Activated T-cell treated with anti-CD3 and anti-CD28 coated beads, Interleukin-2, amount 50 U/mL, for 48 hours (primary cell): ENCODE measurements at regions not wholly inside any gene's neighbourhood (a gene's known extent, or its start where the extent isn't known, plus 50 kb on each side); places are given as distances from the start of the nearest gene placed in this dataset.
A peak's percentile ranks its signal among the peaks of the same experiment; 100 is the strongest.

Experiments used
- DNase-seq, 2 experiments: peaks; one replicate each; pipeline ENCODE4 v3.0.0-alpha.2; 2020

DNA sequence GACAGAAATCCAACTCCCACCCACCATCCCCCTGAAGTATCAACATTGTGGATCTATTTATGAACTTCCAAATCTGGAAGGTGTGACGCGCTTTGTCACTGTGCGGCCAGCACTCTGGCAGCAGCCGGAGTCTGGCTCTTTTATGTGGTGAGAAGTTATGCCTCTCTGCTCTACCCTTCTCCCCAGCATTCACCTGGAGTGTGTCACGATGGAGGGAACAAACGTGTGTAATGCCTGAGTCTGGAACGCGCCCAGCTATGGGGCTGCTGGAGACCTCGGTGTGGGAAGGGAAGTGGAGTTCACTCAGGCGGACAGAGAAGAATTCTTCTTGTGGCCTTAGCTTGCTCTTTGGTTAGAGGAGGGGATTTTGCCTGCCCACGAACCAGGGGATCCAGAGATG is 222.1 kb upstream of the RPL34 start:
- DNase-seq: no peak

DNA sequence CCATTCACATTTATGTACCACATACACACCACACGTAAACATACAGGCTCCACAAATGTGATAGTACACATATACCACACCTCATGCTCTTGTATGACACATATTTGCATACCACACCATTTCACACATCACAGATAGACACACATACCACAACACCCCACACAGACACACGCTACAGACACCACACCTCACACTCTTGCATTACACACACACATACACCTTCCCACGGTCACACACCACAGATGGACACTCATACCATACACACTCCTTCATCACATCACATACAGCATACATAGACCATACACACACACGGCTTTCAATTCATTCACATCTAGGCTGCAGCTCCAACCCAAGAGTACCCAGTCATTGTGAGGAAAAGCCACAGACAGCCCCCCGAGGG is 222.5 kb upstream of the RPL34 start:
- DNase-seq: no peak

DNA sequence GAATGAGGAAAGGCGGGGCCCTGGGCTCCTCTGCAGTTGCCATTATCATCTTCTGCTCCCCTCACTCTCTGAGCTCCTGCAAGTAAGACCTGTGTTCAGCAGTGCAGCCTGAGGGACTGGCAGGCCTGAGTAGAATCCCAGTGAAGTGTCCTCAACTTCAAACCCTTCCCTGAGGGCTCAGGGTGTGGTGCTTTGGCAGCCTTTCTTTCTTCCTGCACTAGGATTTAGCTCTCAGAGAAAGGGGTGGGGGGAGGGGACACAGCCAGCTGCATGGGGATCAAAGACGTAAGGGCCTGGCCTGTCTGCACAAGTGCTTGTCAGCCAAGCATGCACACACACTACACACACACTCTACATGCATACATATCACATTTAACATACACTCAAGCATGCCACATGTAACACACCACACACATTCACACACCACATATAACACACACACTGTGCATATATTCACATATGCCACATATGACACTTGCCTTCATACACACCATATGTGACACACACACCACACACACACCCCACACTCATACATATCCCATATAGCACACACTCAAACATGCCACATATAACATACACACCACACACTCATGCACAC is 223.4 kb upstream of the RPL34 start:
- no peak for DNase-seq

DNA sequence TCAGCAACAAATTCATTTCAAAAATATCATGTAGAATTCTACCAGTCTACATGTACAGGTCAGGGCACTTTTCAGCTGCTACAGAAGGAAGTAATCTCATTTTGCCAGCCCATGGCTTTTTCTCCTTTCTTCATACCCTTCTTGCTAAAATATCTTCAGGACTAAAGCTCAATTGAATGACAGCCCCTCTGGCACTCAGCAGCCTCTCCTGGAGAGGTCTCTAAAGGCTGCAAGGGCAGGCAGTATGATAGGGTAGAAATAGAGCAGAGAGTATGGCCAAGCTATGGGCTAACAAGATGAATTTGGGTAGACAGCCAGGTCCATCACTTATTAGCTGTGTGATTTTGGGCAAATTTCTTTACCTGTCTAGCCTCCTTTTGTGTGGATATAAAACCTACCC is 224.6 kb upstream of the RPL34 start:
- DNase-seq: no peak

DNA sequence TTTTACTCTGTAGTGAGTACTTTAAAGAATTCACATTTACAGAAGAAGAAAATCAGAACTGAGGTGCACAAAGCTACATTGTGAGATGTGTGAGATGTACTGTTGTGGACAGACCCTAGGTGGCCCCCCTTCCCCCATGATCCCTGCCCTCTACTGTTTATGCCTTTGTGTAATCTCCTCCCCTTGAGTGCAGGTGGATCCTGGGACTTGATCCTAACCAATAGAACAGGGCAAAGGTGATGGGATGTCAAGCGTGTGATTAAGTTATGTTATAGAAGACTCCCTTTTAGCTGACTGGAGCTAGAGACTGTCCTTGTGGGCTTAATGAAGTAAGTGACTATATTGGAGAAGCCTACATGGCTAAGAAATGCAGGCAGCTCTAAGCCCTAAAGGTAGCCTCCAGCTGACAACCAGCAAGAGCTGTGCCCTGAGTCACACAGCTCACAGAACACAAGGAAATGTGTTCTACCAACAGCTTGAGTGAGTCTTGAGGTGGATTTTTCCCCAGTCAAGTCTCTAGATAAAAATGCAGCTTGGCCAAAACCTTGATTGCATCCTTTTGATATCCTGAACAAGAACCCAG is 225.2 kb upstream of the LEF1 start:
- DNase-seq: no peak

DNA sequence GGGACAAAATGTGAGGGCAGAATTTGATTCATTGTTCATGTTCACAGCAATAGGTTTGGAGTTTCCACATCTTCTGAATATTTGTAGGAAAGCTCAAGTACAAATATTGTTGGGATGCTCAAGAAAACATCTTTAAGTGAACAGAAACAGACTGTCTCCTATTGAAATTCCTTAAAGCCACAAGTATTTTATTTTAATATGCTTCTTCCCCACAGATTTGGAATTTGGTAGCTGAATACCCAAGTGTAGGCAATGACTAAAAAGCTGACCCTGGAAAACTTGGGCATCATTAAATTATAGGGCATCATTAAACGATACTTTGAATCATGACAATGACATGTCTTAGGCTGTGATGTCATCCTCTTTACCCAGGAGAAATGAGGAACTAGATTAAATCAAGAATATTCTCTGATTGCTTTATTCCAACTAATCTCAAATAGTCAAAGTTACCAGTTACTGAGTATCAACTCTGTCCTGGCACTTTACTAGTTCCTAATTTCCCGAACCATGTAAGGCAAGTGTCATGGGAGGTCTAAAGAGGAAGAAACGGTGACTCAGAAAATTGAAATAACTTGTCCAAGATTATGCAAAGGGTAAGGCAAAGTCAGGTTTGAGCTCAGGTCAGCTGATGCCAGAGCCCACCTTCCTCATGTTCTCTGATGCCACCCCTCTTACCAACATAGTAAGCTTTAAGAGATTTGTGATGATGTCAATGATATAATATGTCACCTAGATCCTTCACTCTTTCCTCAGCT is 223.1 kb upstream of the LEF1 start:
- DNase-seq: no peak

DNA sequence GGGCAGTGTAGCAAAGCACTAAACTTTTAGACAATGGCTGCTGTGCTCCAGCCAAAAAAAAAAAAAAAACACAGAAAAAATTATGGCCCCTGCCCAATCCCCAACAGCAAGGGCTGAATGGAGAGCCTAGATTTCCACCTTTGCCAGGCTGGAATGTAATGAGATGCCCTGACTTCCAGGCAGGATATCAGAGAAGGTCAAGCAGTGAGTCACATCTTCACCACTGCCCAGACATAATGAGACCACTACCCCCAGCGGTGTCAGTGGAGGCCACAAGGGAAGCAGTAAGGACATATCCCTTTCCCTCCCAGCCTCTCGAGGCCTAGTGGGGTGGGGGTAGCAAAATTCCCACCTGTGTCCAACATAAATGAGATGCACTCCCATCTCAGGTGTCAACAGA is 216.3 kb upstream of the LEF1 start:
- no peak for DNase-seq

DNA sequence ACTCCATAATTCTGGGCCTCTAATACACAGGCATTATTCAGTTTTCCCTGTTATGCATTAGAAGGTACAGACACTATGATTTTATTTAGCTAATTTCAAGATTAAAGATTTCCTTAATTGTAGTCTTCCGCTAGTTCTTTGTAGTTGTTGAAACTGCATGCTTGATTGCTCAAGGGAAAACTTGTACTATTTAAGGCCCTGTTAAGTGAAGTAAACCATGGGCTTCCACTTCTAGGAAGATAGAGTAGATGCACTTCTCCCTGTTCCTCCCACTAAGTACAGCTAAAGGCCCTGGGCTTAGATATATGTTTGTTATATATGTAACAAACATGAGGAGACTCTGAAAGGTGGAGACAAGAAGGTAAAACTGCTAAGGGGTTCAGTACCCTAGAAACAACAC is 215.8 kb upstream of the LEF1 start:
- no peak for DNase-seq

DNA sequence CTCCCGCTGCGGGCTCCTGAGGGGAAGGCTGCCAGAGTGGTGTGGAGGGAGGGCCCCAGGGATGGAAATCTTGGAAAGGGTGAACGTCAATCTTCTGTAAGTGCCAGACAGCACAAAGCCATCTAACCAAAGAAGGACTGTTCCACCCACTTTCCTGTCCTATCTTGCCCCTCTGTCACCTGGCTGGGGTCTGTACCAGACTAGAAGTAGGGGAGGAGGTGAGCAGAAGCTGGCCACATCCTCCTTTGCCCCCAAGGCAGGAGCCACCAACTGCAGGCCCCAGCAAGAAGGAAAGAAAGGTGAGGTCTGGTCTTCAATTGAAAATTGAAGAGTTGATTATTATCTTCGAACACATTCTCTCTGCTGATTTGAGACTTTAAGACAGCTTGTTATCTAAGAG is 214.4 kb upstream of the LEF1 start:
- DNase-seq: no peak

DNA sequence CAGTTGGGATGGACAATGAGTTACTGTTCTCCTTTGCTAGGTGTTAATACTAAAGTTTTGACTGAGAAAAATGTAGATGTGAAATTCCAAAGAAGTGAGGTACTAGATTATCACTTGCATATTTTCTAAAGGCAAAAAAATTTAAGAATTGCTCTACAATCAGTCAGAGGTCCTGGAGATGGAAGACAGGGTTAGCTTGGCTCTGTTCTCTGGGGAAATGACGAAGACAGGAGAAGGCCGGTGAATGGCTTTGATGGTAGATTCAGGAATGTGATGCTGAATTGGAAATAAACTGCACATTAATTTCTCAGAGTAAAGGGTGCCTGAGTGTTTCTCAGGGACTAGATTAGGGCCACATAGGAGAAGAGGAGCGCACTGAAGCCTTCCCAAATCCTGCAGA is 214.0 kb upstream of the LEF1 start:
- DNase-seq: no peak

DNA sequence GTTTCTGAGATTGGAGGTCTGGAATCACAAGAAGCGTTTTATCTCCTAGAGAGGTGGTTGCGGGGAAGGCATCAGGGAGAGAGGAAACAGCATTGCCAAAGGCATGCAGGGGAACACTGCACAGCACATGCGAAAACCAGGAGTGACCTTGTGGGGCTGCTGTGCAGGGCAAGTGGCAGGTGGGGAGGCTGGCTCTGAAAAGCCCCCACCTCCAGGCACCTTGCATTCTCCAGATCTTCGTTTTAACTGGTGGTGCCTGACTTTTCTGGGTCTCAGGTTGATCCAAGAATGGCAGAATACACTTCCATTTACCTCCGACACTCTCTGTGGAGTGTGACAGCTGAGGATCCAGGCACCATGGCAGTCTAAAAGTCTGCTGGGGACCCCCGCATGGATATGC is 209.4 kb upstream of the LEF1 start:
- DNase-seq: no peak

DNA sequence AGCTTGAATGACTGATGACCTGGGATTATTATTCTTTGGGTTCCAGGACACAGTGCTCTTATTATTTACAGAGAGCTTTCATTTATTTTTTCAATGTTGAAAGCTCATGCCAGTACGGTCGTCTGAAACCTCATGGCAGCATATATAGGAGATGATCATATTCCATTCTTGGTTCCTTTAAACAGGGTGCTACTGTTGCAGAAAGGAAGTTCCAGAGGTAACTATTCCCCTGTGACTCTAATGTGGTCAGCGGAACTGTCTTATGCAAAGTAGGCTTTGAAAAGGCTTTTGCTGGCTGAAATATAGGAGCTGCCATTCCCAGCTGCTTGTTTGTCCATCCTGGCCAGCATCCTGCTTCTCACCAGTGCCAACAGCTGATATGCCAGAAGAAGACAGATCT is 208.3 kb upstream of the LEF1 start:
- no peak for DNase-seq

DNA sequence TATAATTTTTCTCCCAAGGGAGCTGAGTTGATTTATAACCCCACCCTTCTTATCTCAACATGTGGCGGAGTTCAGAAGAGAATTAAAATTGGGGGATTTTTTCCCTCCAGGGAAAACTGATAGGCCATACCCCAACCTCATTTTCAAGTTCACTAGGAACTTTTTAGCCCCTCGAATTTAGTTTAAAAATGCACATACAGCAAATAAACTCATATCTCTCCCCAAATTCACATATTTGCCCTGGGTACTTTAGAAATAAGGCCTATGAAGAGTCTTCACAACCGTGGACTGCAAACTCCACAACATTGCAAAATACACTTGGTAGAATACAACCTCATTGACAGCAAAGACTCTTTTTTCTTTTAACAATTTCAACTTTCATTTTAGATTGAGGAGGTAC is 206.7 kb upstream of the LEF1 start:
- no peak for DNase-seq

DNA sequence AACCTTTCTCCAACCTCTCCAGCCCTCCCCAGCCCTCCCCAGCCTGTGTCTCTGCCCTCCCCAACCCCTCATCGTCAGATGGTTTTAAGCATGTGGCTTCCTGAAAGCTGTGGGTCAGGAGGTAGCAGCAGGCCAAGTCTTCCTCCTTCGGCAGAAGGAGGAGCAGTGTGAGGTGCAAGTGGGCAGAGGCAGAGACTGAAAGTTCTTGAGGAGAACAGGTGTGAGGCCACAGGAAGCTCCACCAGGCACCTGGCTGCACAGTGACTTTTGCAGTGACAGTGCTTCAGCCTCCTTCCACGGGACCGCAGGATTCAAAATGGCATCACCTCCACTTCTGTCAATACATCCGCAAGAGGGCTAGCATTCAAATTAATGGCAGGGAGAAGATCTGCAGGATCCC is 203.9 kb upstream of the LEF1 start:
- DNase-seq: peak in 1 of 2 experiments; percentile 41

DNA sequence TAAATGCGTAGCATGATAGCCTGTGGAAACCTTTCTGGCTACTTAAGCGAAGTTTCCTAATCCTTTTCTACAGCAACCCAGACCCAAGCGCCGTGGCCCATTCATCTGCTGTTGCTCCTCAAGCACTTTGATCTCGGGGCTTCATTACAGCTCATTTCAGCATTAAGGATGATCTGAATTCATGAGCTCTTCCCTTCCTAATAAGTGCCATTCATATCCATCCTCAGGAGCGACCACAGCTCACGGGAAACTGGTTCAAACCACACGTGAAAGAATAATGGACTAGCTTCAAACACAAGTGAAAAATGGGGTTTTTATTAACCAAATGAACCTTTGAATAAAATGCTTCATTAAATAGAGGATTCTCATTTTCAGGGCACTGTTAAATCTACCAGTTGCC is 202.6 kb upstream of the LEF1 start:
- no peak for DNase-seq

DNA sequence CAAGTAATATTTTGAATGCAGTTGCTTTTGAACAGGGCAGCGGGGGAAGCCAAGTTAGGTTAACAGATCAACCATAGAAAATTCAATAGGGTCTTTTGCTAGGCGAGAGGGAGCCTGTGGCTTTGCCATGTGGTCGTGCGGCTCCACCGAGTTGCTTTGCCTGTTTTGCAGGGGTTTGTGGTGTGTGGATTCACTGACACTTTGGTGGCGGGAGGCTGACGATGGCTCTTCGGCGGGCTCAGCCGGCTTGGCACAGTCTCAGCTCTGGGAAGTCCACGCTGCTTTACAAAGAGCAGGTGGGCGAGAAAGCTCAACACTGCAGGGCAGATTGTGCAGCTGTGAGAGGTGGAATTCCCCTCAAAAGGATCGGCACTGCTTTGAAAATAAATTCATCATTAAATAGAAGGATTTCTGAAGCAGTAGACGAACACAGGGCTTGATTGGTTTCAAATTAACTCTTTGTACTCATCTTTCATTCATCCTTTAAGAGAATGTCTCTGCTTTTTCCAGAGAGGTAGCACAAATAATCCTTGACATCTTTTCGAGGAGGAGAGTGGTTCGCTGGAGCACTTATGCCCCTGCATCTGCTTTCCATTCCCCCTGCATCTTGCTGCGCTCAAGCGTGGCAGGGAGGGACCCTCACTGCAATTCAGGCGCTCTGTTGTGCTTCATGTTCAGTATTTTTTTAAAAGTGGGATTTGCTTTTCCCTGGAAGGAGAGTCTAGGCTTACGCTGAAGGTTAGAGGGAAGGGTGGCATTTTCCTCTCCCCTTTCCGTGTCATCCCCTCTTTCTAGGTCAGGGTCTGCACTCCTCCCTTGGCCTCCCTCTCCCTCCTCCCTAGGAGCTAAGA is 201.8 kb upstream of the LEF1 start:
- peak; percentile 45 to 56 for DNase-seq

DNA sequence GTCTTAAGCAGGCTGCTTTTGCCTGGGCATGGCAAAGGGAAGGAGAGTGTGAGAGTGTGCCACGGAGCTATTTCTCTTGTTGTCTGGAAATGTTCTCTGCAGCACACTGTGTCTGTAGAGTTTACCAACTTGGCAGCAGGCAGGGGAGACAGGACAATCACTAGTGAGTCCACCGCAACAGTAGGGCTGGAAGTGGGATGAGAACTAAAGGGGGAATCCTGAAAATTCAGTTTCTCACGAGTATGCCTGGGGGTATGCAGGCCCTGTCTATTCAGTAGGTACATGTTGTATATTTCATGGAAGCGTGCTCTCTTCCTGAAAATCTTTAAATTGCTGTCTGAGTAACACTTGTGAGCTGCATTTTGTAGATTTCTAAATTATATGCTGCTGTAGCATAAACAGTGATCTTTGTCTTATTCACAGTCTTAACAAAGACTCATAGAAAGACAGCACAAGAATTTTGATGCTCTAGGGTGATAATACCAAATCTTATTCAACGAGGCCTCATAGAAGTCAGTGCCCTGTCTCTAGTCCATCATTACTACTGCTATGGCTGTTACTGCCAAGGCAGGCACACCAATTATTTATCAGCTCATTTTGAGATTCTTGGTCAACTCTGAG is 200.4 kb upstream of the LEF1 start:
- DNase-seq: no peak

DNA sequence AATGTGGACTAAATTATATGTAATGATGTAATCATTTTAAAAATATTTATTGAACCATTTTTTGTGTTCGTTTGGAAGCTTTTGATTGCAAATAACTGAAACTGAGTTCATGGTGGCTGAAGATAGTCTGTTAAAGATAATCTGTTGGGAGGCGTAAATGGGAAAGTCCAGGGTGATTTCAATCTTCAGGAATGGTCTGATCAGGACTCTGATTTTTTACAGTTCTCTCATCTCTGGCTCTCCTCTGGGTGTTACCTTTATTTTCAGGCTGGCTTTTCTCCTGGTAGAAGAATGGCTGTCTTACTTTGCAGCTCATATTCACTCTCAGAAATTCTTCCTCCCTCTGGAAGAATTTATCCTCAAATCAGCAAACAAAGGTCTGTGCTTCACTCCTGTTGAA is 199.0 kb upstream of the LEF1 start:
- no peak for DNase-seq

DNA sequence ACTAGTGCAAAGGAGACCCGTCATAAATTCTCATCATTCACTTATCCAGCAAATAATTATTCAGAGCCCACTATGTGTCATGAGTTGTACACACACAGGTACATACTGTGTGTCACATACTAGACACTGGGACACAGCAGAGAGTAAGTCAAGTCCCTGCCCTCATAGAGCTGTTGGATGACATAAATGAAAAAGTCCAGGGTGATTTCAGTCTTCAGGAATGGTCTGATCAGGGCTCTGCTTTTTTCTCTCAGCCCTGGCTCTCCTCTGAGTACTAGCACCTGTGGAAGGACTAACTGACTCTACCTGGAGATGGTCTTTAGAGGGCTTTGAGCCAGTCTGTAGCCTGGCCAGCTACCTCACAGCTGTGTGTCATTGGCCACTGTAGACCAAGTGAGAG is 198.0 kb upstream of the LEF1 start:
- no peak for DNase-seq

DNA sequence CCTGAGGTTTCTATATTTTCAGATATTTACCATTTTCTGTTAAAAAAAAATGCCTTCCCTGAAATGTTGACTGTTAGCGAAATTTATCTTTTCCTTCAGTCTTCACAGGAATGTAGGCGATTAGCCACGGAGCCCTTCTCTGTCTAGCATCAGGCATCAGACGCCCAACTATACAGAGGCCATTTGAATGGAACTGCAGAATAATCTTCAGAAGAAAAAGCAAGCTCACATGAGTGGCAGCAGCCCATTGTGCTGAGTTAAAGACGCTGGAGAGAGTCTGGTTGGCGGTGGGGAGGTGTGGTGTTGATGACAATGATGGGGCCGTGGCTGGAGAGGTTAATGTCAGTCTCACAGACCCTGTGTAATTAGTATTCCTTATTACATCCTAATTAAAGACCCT is 196.8 kb upstream of the LEF1 start:
- no peak for DNase-seq

DNA sequence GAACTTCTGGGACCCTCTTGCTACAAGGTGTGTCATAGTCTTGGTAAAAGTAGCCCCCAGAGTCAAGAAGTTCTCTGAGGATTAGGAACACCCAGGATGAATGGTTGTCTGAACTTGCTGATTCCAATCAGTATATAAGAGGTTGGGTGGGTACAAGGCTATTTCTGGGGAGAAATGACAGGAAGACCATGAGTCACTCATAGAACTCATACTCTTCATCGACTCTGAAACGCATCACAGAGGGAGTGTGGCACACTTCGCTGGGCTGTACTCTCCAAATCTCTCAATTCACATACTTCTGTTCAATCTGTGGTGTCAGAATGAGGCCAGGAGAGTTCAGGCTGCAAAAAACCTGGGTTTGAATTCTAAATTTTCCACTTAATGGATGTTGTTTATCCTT is 193.2 kb upstream of the LEF1 start:
- DNase-seq: no peak

DNA sequence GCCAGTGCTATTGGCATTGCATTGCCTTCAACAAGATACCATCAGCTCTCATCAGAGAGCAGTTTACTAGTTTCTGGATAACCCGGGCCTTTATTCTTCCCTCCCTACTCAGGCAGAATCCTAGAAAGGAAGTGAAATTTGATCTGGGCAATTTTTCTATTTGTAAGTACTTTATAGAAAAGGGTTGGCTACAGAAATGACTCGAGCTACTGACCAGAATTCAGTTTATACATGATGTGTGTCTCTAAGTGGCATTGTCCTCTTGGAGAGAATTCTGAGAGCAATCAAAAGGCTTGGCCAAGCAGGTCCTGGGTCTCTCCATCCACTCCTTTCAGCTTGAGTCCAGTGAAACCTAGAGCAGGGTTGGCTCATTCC is 192.7 kb upstream of the LEF1 start:
- no peak for DNase-seq

DNA sequence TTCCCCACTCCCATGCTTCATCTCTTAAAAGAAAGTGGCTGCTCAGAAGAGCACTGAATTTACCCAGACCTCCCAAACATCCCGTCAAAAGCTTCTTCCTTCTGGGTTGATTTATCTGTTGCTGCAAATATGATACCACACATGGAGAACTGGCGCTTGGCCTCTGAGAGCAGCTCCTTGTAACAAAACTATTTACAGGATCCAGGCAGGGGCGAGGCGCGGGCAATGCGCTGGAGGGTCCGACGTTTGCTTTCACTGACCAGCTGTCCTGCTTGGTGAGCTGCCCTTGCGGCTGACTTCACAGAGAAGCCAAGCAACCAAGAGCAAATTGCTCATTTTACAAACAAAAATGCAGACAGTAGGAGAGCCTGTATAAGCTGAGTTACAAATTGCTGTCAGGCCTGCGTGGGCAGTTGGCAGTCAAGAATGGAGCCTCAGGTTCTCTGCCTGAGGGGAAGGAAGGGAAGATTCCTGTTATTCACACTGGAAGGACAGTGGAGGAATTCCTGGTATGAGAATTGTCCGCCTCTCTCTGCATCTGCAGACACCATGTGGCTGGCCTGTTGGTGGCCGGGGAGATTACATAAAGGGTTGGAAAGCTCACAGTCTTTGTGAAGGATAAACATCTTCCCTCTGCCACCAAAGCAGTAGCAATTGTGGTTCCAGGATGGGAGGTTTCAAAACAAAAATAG is 192.2 kb upstream of the LEF1 start:
- DNase-seq: no peak
